Activated CD8-positive, alpha-beta T cell treated with anti-CD3 and anti-CD28 coated beads for 36 hours (primary cell): ENCODE measurements at regions not wholly inside any gene's neighbourhood (a gene's known extent, or its start where the extent isn't known, plus 50 kb on each side); places are given as distances from the start of the nearest gene placed in this dataset.
"Not testable (repeated sequence)": the region's sequence is repeated elsewhere in the genome, so short reads cannot be mapped to it uniquely, and the experiment has no call there.

ENCODE experiments used
- ATAC-seq: fragments of 200-7000 bp; cut with Tn5 transposase; one replicate; pipeline ENCODE4 v1.10.0; 2021; ENCODE audit warnings: mild to moderate bottlenecking, moderate library complexity
- CTCF ChIA-PET: fragments of 350-600 bp; sonication (Branson Sonifier 250); formaldehyde crosslinking; loops from one replicate; lab custom pipeline; 2021; ENCODE audit warnings: antibody characterized with exemption; lab: Charles Lee
- POLR2A ChIA-PET: fragments of 350-600 bp; sonication (Branson Sonifier 250); formaldehyde crosslinking; loops from one replicate; lab custom pipeline; 2021; ENCODE audit warnings: antibody characterized with exemption; lab: Charles Lee
- DNase-seq: peaks from one replicate; pipeline ENCODE4 v3.0.0-alpha.2; 2020
- H3K27ac Mint-ChIP-seq: one replicate; pipeline ENCODE4 v1.8.0; 2021; ENCODE audit warnings: mild to moderate bottlenecking, mixed read lengths
- H3K27me3 Mint-ChIP-seq: one replicate; pipeline ENCODE4 v1.8.0; 2021; ENCODE audit warnings: mixed read lengths
- H3K36me3 Mint-ChIP-seq: one replicate; pipeline ENCODE4 v1.8.0; 2021; ENCODE audit warnings: low read depth, mixed read lengths
- H3K4me1 Mint-ChIP-seq: one replicate; pipeline ENCODE4 v1.8.0; 2021; ENCODE audit warnings: low read depth, mixed read lengths
- H3K4me3 Mint-ChIP-seq: one replicate; pipeline ENCODE4 v1.8.0; 2021; ENCODE audit warnings: mild to moderate bottlenecking, moderate library complexity, mixed read lengths
- H3K9me3 Mint-ChIP-seq: one replicate; pipeline ENCODE4 v1.8.0; 2021; ENCODE audit warnings: mixed read lengths
- intact Hi-C: fragments of 100-400 bp; cut with micrococcal nuclease; formaldehyde crosslinking; loops from one replicate; pipeline ENCODE4 v1.10.0; 2022
- TF ChIP-seq, protein P1 (sequence below): fragments of 200-600 bp; IDR thresholded peaks from one replicate; pipeline ENCODE4 v1.8.0; 2022; ENCODE audit warnings: antibody characterized with exemption, mild to moderate bottlenecking

- no peak overlapping the region for H3K4me3 Mint-ChIP-seq
- ChIA-PET CTCF (no interaction called here), POLR2A (no interaction called here)
- H3K36me3 Mint-ChIP-seq = no peaks in the 10 kb centered on the region
- intact Hi-C loops = no loop called here
- H3K27ac Mint-ChIP-seq = no peak overlapping the region
- peaks cover 7% of the 10 kb centered on the region for H3K4me1 Mint-ChIP-seq
- ATAC-seq (no peak), DNase-seq (no peak)
- TF ChIP-seq, protein P1, sequence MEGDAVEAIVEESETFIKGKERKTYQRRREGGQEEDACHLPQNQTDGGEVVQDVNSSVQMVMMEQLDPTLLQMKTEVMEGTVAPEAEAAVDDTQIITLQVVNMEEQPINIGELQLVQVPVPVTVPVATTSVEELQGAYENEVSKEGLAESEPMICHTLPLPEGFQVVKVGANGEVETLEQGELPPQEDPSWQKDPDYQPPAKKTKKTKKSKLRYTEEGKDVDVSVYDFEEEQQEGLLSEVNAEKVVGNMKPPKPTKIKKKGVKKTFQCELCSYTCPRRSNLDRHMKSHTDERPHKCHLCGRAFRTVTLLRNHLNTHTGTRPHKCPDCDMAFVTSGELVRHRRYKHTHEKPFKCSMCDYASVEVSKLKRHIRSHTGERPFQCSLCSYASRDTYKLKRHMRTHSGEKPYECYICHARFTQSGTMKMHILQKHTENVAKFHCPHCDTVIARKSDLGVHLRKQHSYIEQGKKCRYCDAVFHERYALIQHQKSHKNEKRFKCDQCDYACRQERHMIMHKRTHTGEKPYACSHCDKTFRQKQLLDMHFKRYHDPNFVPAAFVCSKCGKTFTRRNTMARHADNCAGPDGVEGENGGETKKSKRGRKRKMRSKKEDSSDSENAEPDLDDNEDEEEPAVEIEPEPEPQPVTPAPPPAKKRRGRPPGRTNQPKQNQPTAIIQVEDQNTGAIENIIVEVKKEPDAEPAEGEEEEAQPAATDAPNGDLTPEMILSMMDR = no peak
- no peaks in the 10 kb centered on the region for H3K9me3 Mint-ChIP-seq
- no peaks in the 10 kb centered on the region for H3K27me3 Mint-ChIP-seq
Measured at GRCh38 chr4:79679859-79680258, 271.8 kb upstream of the GK2 start.

DNA sequence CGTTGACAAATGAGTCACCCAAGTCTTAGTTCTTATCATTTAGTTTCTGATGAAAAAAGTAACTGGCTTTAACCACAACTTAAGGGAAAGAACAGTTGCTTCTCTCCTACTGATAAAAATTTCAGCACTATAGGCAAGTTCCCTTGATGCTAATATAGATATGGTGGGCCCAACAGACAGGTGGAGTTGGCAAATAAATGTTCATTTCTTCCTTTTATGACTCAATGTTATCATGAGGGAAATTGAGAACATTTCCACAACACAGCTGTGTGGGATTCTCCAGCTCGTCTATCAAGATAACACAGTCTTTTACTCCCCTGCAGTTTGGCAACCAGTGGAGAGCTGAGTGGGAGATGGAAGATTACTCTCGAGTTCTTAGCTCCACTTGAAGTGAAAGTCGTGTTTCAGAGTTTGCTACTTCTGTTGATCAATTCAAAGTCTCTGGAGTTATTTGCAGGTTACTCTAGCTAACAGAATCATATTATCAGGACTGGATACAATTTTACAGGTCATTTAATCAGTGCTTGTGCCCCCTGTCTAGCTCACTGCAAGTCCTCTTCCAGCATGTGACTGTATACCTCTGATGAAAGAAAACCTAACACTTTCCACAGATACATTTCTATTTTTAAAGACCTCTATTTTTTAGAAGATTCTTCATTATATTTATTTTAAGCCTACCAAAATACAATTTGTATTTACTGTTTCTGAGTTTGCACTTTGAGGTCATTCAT, 270.6 kb upstream of the GK2 start:
- TF ChIP-seq, protein P1 = no peak
- ChIA-PET POLR2A (no interaction called here), CTCF (no interaction called here)
- Mint-ChIP-seq H3K27me3 (no peaks in the 10 kb centered on the region), H3K36me3 (no peaks in the 10 kb centered on the region), H3K9me3 (no peaks in the 10 kb centered on the region), H3K27ac (no peak overlapping the region), H3K4me1 (peaks cover 7% of the 10 kb centered on the region), H3K4me3 (no peak overlapping the region)
- intact Hi-C loops = no loop called here
- DNase-seq = no peak
- ATAC-seq = no peak

DNA sequence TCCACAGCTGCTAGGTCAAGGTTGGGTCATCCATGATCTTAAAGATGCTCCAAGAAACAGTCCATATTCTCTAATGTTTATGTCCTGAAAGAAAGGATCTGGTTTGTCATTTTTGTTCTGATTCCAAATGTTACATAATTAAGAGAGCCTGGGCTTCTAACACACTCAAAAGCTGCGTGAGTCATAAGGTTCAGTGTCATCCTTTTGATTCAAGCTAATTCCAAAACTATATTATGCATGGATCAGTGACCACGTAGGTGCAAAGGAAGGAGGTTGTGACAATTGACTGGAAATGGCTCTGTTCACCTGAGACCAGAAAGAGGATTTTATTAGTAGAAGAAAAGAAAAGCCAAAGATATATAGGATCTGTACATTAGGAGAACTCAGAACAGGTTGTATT, 268.7 kb upstream of the GK2 start:
- no peak for DNase-seq
- Mint-ChIP-seq H3K4me3 (no peak overlapping the region), H3K27ac (no peak overlapping the region), H3K9me3 (peaks cover 5% of the 10 kb centered on the region), H3K27me3 (no peaks in the 10 kb centered on the region), H3K36me3 (no peaks in the 10 kb centered on the region), H3K4me1 (peaks cover 7% of the 10 kb centered on the region)
- ATAC-seq = no peak
- POLR2A ChIA-PET = no interaction called here
- TF ChIP-seq, protein P1 = no peak
- intact Hi-C loops = no loop called here
- CTCF ChIA-PET = interaction anchor here (1.0 kb wide), 1 partner anchor 18 kb away, joined by 3 read pairs; no protein-coding TSS in a partner anchor

GRCh38 chr4:79674906-79675305, 266.9 kb upstream of the GK2 start:
- DNase-seq, H3K4me1 Mint-ChIP-seq, CTCF ChIA-PET, ATAC-seq, H3K9me3 Mint-ChIP-seq, H3K27ac Mint-ChIP-seq, H3K36me3 Mint-ChIP-seq, H3K27me3 Mint-ChIP-seq, POLR2A ChIA-PET, H3K4me3 Mint-ChIP-seq, intact Hi-C loops: not testable (repeated sequence)

DNA sequence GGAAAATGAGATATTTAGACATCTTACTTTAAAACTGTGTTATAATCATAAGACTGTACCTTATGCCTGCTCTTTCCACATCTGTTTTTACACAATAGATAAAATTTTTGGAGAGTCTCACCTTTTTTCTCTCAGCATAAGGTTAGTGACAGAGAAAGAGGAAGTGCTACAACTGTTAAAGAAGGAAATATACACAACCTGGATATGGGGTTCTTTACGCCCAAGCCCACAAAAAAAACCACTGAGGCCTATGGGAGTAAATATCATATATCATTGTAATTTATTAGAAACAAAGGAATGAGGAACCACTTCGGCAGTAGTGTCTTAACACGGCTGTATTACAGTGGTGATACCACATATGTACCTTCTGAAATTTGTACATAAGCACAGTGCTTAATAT, 265.9 kb upstream of the GK2 start:
- no peak for ATAC-seq
- no peak overlapping the region for H3K4me3 Mint-ChIP-seq
- POLR2A ChIA-PET = no interaction called here

More for the DNA sequence above, 265.9 kb upstream of the GK2 start:
- Mint-ChIP-seq H3K27ac (no peak overlapping the region), H3K4me1 (peaks cover 7% of the 10 kb centered on the region), H3K36me3 (no peaks in the 10 kb centered on the region), H3K27me3 (no peaks in the 10 kb centered on the region), H3K9me3 (peaks cover 8% of the 10 kb centered on the region)
- TF ChIP-seq, protein P1 = no peak
- intact Hi-C loops = no loop called here
- CTCF ChIA-PET = no interaction called here
- no peak for DNase-seq
